Heart left ventricle (tissue), 16 donors: ENCODE measurements at regions not wholly inside any gene's neighbourhood (a gene's known extent, or its start where the extent isn't known, plus 50 kb on each side); places are given as distances from the start of the nearest gene placed in this dataset.

Experiments
- ATAC-seq, 4 donors: fragments of 200-7000 bp; cut with Tn5 transposase; one replicate each; pipeline ENCODE4 v1.9.1; 2020 to 2022; ENCODE audit warnings: moderate library complexity in 4 of 4, mild to moderate bottlenecking in 3 of 4, moderate number of reproducible peaks in 1 of 4
- DNase-seq, 5 donors: peaks; one replicate each; pipeline ENCODE4 v3.0.0-alpha.2; 2020
- H3K27ac ChIP-seq, 12 donors: fragments of 200-600 bp; sonication (generic) in 4 of 12; one replicate each; pipeline versions ENCODE4 v1.5.0 to v1.8.0; 2016 to 2022; ENCODE audit warnings: mild to moderate bottlenecking in 2 of 12
- H3K27me3 ChIP-seq, 9 donors: fragments of 200-600 bp; sonication (generic) in 2 of 9; one replicate each; pipeline versions ENCODE4 v1.5.1 to v1.8.0; 2016 to 2022; ENCODE audit warnings: mild to moderate bottlenecking in 3 of 9
- H3K36me3 ChIP-seq, 9 donors: fragments of 200-600 bp; sonication (generic) in 2 of 9; one replicate each; pipeline versions ENCODE4 v1.5.0 to v1.8.0; 2018 to 2022; ENCODE audit warnings: mild to moderate bottlenecking in 2 of 9
- H3K4me1 ChIP-seq, 12 donors: fragments of 200-600 bp; sonication (generic) in 4 of 12; one replicate each; pipeline versions ENCODE4 v1.5.0 to v1.8.0; 2016 to 2022; ENCODE audit warnings: mild to moderate bottlenecking in 3 of 12
- H3K4me3 ChIP-seq, 12 donors: fragments of 200-600 bp; sonication (generic) in 4 of 12; one replicate each; pipeline versions ENCODE4 v1.5.0 to v1.8.0; 2017 to 2022; ENCODE audit warnings: mild to moderate bottlenecking in 9 of 12, moderate library complexity in 4 of 12
- H3K9me3 ChIP-seq, 12 donors: fragments of 200-600 bp; sonication (generic) in 4 of 12; one replicate each; pipeline versions ENCODE4 v1.5.0 to v1.8.0; 2016 to 2022; ENCODE audit warnings: mild to moderate bottlenecking in 1 of 12
- POLR2A ChIP-seq, 2 donors: fragments of 450-650 bp; IDR thresholded peaks; one replicate each; pipeline ENCODE4 v1.6.1; 2017; ENCODE audit warnings: antibody characterized with exemption in 2 of 2, mild to moderate bottlenecking in 2 of 2, moderate library complexity in 2 of 2
- WGBS, 4 donors: extraction: QIAGEN DNeasy Blood & Tissue Kit in 2 of 4; methylation state at CpG; one replicate each; pipeline versions ENCODE4 v1.1.5 to v1.1.7; 2013 to 2018; 5-methylcytosine and 5-hydroxymethylcytosine counted together
- intact Hi-C, 10 donors: fragments of 100-400 bp; cut with DNase I; formaldehyde crosslinking; loops; one replicate each; pipeline versions ENCODE4 v1.11.1 to v1.14.2; 2022
- TF ChIP-seq, protein P1 (sequence below), 12 donors: fragments of 200-600 bp; sonication (generic) in 4 of 12; IDR thresholded peaks; one replicate each; pipeline versions ENCODE4 v1.5.0 to v1.8.0; 2018 to 2022; ENCODE audit warnings: antibody characterized with exemption in 12 of 12, mild to moderate bottlenecking in 5 of 12
- donor health status: ischemic (EF 13 %, LVEDD 7.1; RV severe dilation, severe dysfunction).
- donor health status: healthy with polysubstance abuse.
- donor health status: DM: no; HTN: yes; CAD: no.
- donor health status: DM: no; HTN: no; CAD: no.
- donor health status: ischemic (EF 25% LVEDD 6.9; RV normal size, moderate dysfunction).
- donor health status: ischemic (EF 25% LVEDD 5.7; RV mildly dilated, moderate dysfunction).
- donor health status: healthy.
- donor health status: DM: yes; HTN: yes; CAD: no.
- donor health status: ischemic (EF 35%, LVEDD 5.7; RV mildly dilated, moderate dysfunction).
- donor health status: nonischemic (EF 11% LVEDD 7.7; RV severe dilation, severe dysfunction).
- donor health status: DM: yes; HTN: yes; CAD: no.
- donor health status: PGD.
- donor health status: ischemic (EF 29% LVEDD 5.4; RV normal size, mild dysfunction).
- donor health status: nonischemic (EF 23%, LVEDD 6.1; RV moderate dilation, normal function).

DNA sequence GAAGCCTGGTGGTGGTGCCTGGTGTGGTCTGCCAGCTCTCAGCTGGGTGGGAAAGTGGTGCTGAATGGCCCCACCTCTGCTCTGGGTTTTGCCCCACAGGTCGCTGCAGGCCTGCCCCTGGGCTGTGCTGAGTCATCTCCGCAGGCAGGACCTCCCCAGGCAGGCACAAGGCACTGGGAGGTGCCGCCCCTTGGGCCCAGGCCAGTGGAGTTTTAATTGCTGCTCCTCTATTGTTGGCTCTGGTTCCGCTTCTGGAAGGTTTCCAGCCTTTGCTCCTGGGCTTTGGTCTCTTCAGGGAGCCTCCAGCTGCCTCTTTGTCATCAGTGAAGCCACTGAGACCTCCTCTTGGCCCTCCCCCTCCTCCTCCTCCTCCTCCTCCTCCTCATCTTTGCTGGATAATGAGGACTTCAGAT is 180.3 kb upstream of the GRB10 start:
- Histone ChIP-seq H3K9me3 (peaks cover 0 to 9% (median 0%) of the 10 kb centered on the region in 12 donors), H3K4me3 (no peak overlapping the region), H3K27ac (peak overlapping the region in 1 of 12 donors; percentile 1), H3K36me3 (no peaks in the 10 kb centered on the region), H3K27me3 (no peaks in the 10 kb centered on the region), H3K4me1 (peaks cover 3 to 19% (median 9%) of the 10 kb centered on the region in 12 donors)
- ATAC-seq (peak; percentile 89 to 98 (median 94)), DNase-seq (peak; percentile 85 to 89 (median 86))
- TF ChIP-seq, protein P1, sequence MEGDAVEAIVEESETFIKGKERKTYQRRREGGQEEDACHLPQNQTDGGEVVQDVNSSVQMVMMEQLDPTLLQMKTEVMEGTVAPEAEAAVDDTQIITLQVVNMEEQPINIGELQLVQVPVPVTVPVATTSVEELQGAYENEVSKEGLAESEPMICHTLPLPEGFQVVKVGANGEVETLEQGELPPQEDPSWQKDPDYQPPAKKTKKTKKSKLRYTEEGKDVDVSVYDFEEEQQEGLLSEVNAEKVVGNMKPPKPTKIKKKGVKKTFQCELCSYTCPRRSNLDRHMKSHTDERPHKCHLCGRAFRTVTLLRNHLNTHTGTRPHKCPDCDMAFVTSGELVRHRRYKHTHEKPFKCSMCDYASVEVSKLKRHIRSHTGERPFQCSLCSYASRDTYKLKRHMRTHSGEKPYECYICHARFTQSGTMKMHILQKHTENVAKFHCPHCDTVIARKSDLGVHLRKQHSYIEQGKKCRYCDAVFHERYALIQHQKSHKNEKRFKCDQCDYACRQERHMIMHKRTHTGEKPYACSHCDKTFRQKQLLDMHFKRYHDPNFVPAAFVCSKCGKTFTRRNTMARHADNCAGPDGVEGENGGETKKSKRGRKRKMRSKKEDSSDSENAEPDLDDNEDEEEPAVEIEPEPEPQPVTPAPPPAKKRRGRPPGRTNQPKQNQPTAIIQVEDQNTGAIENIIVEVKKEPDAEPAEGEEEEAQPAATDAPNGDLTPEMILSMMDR (IDR thresholded peaks at IDR 0.05), result no peak
- TF ChIP-seq POLR2A (IDR thresholded peaks at IDR 0.05), result no peak
- WGBS, 4 donors, result 13 to 19% (median 17%) methylated on average over 4 of the region's 4 CpGs
- intact Hi-C loops, result loop anchor here in 2 of 10 donors (2.0 to 10.0 kb wide), 3 partner anchors 102 to 170 kb away; no protein-coding TSS in a partner anchor

DNA sequence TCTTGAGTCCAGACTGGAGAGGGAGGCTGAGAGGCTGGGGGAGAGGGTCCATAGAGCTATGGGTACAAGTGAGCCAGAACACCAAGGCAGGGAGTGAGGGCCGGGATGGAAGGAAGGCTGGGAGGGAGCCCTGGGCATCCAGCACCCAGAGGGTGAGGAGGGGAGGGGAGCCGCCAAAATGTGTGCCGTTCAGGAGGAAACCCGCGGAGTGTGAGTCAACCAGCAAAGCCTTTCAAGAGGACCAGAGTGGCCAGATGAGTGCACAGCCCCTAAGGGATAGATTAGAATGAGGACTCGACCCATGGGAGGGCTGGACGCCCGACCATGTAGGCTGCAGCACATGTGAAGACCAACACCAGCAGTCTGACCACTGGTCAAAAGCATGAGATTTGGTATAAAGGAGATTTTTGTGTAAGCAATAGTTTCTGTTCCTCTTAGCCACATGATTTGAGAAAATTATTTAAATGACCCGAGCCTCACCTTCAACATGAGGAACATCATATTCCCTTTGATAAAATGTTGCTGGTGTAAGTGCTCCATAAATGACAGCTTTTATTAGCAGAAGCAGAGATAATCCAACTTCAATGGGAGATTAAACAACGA is 179.7 kb upstream of the GRB10 start:
- Histone ChIP-seq H3K4me1 (peaks cover 3 to 19% (median 9%) of the 10 kb centered on the region in 12 donors), H3K9me3 (peaks cover 0 to 3% (median 0%) of the 10 kb centered on the region in 12 donors), H3K36me3 (no peaks in the 10 kb centered on the region), H3K27ac (peak overlapping the region in 1 of 12 donors; percentile 1), H3K4me3 (no peak overlapping the region), H3K27me3 (no peaks in the 10 kb centered on the region)
- intact Hi-C loops, result loop anchor here in 2 of 10 donors (2.0 to 10.0 kb wide), 3 partner anchors 102 to 170 kb away; no protein-coding TSS in a partner anchor
- 76 to 83% (median 80%) methylated on average over 10 of the region's 10 CpGs for WGBS, 4 donors
- no peak for ATAC-seq
- DNase-seq, result no peak
- TF ChIP-seq, protein P1 (IDR thresholded peaks at IDR 0.05), result no peak
- TF ChIP-seq POLR2A (IDR thresholded peaks at IDR 0.05), result no peak

DNA sequence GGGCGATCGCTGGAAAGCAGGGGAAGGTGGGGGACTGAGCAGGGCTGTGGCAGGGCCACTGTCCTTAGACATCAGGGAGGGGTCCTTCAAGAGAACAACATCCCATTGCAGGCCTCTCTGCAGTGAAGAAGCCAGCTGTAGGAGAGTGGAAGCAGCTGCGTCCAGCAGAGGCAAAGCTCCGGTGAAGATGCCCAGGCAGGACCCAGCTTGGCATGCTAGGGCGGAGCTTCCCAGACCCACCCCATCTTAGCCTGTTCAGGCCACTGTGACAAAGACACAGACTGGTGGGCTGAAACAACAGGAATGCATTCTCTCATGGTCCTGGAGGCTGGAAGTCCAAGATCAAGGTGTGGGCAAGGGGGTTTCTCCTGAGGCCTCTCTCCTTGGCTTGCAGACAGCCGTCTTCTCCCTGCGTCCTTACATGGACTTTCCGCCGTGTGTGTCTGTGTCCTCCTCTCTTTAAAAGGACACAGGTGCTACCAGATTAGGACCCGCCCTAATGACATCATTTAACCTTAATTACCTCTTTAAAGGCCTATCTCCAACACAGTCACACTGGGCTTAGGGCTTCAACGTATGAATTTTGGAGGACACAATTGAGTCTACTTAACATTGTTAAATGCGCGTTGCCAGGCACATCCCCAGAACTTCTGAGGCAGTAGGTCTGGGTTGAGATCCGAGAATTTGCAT is 178.1 kb upstream of the GRB10 start:
- no peak for ATAC-seq
- peaks cover 0 to 2% (median 0%) of the 10 kb centered on the region in 12 donors for H3K9me3 ChIP-seq
- H3K27ac ChIP-seq, result no peak overlapping the region
- intact Hi-C loops, result loop anchor here in 2 of 10 donors (10.0 kb wide), 2 partner anchors 104 to 164 kb away; no protein-coding TSS in a partner anchor
- DNase-seq, result no peak
- TF ChIP-seq, protein P1 (IDR thresholded peaks at IDR 0.05), result no peak
- no peak for TF ChIP-seq POLR2A (IDR thresholded peaks at IDR 0.05)
- H3K4me1 ChIP-seq, result peaks cover 3 to 19% (median 10%) of the 10 kb centered on the region in 12 donors
- no peaks in the 10 kb centered on the region for H3K27me3 ChIP-seq
- no peaks in the 10 kb centered on the region for H3K36me3 ChIP-seq
- 84 to 90% (median 87%) methylated on average over 14 of the region's 14 CpGs for WGBS, 4 donors
- H3K4me3 ChIP-seq, result no peak overlapping the region

DNA sequence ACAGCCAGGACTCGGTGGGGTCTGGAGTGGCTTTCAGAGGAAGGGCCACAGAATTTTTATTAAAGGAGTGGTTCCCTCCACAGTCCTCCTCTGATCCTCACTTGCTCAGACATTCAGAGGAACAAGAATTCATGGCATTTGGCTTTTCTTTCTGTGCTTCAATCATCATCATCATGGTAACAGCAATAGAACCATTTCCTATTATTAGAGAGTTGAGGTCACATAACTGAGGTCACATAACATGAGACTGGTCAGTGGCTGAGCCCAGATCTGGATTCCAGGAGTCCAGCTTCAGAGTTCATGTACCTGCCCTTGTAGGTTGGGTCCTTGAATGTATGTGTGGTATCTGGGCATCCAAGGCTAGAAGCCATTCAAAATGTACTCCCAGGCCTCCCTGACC is 177.3 kb upstream of the GRB10 start:
- ATAC-seq, result no peak
- Histone ChIP-seq H3K27me3 (no peaks in the 10 kb centered on the region), H3K27ac (no peak overlapping the region), H3K9me3 (peaks cover 0 to 2% (median 0%) of the 10 kb centered on the region in 12 donors), H3K4me1 (peaks cover 3 to 19% (median 11%) of the 10 kb centered on the region in 12 donors), H3K36me3 (no peaks in the 10 kb centered on the region), H3K4me3 (no peak overlapping the region)
- DNase-seq, result no peak
- 94 to 100% (median 99%) methylated on average over 1 of the region's 1 CpG for WGBS, 4 donors
- intact Hi-C loops, result loop anchor here in 3 of 10 donors (5.0 to 10.0 kb wide), 4 partner anchors 65 to 168 kb away; no protein-coding TSS in a partner anchor
- no peak for TF ChIP-seq POLR2A (IDR thresholded peaks at IDR 0.05)
- TF ChIP-seq, protein P1 (IDR thresholded peaks at IDR 0.05), result no peak
